Renal pelvis (tissue), 1 donor: ENCODE measurements at regions not wholly inside any gene's neighbourhood (a gene's known extent, or its start where the extent isn't known, plus 50 kb on each side); places are given as distances from the start of the nearest gene placed in this dataset.

Source experiments
- DNase-seq: peaks from one replicate; pipeline ENCODE4 v3.0.0-alpha.2; 2013

DNA sequence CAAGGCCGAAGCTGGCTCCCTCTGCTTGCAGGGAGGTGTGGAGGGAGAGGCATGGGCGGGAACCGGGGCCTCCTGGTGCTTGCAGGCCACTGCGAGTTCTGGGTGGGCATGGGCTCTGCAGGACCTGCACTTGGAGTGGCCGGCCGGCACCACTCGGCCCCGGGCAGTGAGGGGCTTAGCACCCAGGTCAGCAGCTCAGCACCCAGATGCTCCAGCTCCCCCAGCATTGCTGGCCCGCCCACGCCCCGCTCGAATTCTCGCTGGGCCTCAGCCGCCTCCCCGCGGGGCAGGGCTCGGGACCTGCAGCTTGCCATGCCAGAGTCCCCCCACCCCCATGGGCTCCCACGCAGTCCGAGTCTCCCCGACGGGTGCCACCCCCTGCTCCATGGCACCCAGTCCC, 176.2 kb upstream of the FAM98A start:
- no peak for DNase-seq

DNA sequence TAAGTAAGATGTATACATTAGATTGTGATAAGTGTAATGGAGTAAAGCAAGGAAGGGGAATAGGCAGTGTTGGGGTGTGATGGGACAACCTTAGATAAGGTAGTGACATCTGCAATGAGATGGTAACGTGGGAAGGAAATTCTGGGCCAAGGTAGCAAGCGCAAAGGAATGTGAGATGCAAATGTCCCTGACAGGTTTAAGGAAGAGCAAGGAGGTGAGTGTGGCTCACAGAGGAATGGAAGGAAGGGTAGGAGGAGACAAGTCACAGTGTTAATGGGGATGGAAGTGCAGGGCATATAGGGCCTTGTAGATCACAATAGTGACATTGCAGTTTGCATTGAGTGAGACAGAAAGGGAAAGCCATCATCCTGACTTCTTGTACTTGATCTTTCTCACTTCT, 170.9 kb upstream of the FAM98A start:
- DNase-seq: no peak

- no peak for DNase-seq
Measured at GRCh38 chr2:33766175-33766574, 167.1 kb upstream of the FAM98A start.

DNA sequence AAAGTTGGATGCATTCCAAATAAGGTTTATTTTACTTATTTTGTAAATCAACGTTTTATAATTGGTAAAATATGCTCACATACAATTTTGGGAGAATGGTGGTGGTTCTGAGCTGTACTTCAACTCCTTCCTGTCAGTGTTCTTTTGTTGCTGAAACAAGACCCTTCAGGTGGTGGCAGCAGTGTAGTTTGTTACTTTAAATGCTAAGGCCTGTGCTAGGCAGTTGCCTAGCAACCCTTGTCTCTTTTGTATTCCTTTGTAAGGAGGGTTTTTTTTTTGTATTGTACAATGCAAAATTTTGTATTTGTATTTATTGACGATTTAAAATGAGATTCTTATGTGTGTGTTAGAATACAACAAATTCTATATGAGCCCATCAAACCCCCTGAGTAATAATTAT, 166.0 kb upstream of the FAM98A start:
- peak; percentile 34 for DNase-seq

GRCh38 chr2:33764551-33764950, 165.5 kb upstream of the FAM98A start:
- no peak for DNase-seq

DNA sequence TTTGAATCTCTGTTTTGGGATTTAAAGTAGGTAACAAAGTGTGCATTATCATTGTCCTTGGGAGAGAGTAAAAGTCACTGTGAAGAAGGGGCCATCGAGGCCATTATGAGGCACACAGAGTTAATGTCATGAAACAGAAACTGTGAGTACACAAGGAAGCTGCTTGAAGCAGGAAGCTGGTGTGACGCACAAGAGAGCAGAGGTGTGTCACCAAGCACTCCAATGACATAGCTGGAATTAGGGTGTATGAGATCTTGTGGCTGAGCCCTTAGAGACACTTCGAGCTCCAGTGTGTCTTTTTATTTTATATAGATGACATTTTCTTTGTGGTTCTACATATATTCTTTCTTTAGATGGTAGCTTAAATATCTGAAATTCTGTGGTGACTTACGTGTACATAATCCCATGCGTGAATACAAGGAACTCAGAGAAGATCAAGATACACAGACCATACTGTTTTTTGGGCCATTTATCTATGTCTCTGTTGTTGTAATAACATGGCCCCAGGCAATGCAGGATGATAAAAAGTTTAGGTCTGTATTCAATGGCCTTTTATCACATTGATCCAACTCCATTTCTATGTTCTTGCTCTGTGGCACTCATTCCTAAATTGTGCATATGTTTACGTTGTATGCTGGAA, 164.7 kb upstream of the FAM98A start:
- no peak for DNase-seq

- DNase-seq: no peak
Measured at GRCh38 chr2:33762636-33763035, 163.5 kb upstream of the FAM98A start.

DNA sequence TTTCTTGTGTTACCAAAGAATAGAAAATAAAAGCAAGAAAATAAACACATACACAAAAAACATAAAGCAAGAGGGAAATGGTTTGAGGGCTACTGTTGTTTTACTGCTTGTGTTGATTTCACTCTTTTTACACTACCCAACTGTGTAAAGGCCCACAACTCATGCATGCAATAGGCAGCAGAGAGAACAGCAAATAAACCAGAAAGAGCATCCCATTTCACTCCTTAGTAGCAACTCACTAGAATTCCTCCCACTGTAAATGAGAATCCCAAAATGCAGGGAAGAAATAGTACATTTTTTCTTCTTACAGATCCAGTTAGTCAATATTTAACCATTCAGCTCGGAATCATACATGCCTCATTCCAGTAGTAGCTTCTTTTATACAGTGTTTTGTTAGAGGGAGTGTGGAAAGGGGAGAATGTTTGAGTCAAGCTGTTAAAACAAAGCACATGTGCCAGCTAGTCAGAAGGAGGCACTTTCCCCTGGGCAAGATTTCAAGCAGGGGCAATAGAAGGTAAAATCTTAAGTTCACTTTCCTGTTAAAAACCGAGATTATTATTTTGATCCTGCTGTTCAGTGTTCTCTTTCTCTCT, 147.2 kb upstream of the FAM98A start:
- DNase-seq: no peak

DNA sequence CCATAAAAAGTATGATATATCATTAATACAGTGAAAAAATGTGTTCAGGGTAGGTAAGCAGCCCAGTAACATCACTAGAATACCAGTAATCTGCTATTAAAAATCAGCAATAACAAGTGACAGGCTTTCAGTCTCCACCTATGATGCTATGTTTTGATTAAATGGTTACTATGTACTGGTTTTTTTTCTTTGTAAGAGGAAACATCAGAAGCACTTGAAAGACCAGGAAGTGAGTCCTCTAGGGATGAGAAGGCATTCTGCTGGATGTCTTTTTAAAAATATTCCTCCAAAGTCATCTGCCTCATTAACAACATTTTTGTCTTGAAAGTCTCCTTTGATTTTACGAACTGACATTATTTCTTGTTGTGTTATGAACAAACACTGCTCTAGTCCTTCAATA, 136.0 kb upstream of the FAM98A start:
- DNase-seq: no peak

DNA sequence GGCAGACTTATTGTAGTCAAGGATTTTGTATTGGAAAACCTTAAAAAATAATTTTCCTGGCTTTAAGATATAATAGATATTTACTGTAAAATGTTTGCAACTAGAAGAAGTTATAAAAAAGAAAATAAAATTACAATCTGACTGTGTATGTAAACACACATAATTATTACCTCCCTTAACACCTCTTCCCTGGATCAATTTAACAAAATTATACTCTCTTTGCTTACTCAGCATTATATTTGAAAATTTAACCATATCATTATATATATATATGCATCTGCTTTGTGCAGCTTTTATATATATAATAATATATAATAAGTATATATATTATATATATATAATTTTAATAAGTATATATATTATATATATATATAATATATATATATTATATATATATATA, 131.7 kb upstream of the FAM98A start:
- no peak for DNase-seq

DNA sequence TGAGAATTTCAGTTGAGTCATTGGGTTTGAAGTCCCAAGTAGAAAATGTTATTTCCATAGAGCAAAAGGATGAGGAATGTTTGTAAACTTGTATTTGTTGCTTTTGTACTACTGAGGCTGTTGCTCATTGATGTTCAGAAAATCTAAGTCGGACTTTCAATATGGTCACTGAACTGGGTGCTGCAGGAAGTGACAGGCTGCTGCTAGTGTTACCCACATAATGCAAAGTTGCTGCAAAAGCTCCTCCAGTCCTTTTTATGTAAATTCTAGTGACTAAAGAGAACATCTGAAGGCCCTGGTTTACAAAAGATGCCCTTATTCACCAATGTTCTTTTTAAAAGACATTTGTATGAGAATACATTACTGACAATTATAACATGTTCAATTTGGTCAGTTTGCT, 131.1 kb upstream of the FAM98A start:
- DNase-seq: no peak

DNA sequence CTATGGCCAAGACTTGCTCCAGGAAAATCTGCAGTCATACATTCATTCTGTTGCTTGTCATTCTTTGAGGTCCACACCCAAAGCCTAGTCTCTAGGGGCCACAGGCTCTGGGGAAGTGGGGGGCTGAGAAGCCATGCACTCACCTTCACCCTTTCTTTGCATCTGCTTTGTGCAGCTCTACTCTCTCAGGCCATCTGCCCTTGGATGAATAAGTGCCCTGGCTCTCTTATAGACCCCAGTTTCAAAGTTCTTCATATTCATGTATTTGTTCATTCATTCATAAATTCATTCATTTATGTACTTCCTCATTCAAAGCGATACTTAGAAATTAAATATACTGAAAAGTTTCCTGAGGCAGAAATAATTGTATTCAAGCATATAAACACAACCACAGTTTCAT, 130.3 kb upstream of the FAM98A start:
- DNase-seq: no peak

GRCh38 chr2:33728106-33728505, 129.0 kb upstream of the FAM98A start:
- no peak for DNase-seq

- DNase-seq: no peak
Measured at GRCh38 chr2:33727361-33728032, 128.4 kb upstream of the FAM98A start.

DNA sequence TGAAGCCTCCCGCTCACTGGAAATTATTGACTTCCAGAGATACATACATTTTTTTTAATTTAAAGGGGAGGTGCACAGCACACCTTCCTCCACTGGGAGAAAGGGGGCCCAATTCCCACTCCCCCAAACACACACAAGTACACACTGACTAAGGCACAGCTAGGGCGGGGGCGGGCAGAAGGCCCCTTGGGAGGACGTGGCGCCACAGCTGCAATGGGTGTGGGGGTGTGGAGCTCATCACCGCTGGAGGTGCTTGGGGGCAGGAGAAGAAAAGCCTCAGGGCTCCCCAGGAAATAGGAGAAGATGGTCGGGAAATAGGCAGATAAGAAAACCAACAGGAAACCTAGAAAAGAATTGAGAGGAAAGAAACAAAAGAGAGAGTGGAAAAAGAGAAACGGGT, 127.3 kb upstream of the FAM98A start:
- no peak for DNase-seq

GRCh38 chr2:33723329-33723728, 124.2 kb upstream of the FAM98A start:
- DNase-seq: no peak

GRCh38 chr2:33719067-33719466, 120.0 kb upstream of the FAM98A start:
- DNase-seq: no peak

DNA sequence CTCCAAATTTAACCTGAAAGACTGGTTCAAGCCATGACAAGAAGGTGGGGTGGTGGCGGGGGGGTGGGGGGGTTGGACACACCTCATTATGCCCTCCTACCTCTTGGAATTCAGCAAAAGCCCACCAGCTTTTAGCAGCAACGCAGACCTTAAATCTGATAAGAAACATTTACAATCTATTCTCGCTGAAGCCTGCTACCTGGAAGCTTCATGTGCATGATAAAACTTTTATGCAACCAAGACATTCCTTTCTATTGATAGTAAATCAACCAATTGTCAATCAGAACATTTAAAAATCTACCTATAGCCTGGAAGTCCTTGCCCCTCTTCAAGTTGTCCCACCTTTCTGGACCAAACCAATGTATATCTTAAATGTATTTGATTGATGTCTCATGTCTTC, 113.6 kb upstream of the FAM98A start:
- DNase-seq: no peak

DNA sequence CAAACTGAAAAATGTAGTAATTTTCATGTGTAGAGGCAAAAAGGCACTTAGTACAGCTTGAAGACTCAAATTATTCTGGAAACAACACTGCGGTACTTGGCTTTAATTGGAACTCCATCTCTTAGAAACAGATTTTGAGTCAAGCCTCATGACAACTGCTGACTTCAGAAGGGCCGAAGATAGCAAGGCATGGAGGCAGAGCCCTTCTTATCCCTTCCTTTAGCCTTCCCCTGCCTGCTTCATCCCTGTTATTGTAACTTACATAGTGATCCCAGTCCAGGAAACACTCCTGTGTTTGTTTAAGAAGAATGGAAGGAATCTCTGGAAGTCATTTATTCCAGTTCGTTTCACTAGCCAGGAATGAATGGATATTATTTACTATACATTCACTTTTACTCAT, 110.9 kb upstream of the FAM98A start:
- no peak for DNase-seq

- DNase-seq: no peak
Measured at GRCh38 chr2:33707312-33707711, 108.2 kb upstream of the FAM98A start.

- no peak for DNase-seq
Measured at GRCh38 chr2:33706410-33706809, 107.3 kb upstream of the FAM98A start.

DNA sequence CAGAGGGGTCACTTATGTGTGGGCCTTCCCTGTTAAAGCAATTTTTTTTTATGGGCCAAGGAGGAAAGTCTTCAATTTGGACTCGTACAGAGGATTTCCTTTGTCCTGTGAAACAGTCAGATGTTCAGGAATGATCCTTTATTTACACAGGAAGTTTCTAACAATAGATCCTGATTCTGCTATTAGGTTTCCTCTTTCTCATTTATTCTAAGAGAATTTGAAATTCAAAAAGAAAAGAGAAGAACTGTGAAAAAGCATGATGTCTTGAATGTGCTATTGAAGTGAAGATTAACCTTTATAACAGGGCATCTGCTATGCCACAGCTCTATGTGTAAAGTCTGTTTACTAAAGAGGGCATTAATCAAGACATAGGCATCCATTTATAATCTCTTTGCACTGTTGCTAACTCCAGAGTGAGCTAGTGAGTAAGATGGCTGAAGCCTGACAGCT, 105.3 kb upstream of the FAM98A start:
- DNase-seq: no peak

DNA sequence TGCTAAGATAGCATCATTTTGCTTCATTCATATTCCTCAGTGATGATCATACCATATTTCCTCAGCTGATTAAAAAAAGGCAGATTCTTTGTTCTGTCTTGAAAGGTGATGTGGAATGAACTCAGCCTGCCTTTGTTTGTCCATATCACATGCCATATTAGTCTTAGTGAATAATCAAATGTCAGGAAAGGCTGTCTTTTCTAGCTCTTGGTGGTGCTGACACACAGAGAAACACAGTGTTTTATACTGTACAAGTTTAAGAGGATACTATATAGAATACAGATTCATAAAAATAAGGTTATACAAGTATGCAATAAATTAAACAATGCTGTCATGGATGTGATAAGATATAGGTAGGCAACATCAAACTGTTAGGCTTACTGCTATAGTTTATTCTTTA, 97.1 kb upstream of the FAM98A start:
- no peak for DNase-seq

- no peak for DNase-seq
Measured at GRCh38 chr2:33694904-33695303, 95.8 kb upstream of the FAM98A start.
